NCI-H1092 treated with DMSO at 0.1 percent for 48 hours (cell line): ENCODE measurements at regions not wholly inside any gene's neighbourhood (a gene's known extent, or its start where the extent isn't known, plus 50 kb on each side); places are given as distances from the start of the nearest gene placed in this dataset.
"Not testable (repeated sequence)": the region's sequence is repeated elsewhere in the genome, so short reads cannot be mapped to it uniquely, and the experiment has no call there.

ENCODE experiments used
- DNase-seq: peaks from one replicate; lab custom pipeline; 2025; lab: John Stamatoyannopoulos, UW

DNA sequence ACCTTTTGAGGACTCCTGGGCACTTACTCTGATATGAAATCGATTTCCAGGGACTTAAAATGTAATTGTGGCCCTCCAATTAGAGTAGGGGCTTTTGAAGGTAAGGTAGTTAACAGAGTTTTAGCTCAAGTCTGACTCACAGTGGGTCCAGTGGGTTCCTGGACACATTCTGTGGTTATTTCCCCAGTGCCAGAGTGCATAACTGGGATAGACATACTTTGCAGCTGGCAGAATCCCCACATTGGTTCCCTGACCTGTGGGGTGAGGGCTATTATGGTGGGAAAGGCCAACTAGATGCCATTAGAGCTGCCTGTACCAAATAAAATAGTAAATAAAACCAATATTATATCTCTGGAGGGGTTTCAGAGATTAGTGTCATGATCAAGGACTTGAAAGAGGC is 243.8 kb upstream of the EPHA7 start:
- DNase-seq: no peak

- no peak for DNase-seq
Observed at GRCh38 chr6:93654548-93654947, 235.2 kb upstream of the EPHA7 start.

DNA sequence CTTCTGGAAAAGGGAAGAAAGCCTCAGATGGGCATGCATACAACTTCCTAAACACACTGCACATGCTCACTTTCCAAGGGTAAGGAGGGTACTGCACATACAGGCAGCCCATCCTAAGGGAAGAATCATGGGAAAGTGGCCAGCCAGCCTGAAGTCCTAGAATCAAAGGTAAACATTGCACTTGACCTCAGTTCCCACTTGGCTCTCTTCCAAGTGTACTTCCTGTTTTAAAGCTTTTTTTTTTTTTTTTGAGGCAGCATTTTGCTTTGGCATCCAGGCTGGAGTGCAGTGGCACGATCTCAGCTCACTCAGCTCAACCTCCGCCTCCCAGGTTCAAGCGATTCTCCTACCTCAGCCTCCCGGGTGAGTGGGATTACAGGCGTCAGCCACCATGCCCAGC is 225.3 kb upstream of the EPHA7 start:
- DNase-seq: no peak

GRCh38 chr6:93639126-93639525 is 219.8 kb upstream of the EPHA7 start:
- no peak for DNase-seq

DNA sequence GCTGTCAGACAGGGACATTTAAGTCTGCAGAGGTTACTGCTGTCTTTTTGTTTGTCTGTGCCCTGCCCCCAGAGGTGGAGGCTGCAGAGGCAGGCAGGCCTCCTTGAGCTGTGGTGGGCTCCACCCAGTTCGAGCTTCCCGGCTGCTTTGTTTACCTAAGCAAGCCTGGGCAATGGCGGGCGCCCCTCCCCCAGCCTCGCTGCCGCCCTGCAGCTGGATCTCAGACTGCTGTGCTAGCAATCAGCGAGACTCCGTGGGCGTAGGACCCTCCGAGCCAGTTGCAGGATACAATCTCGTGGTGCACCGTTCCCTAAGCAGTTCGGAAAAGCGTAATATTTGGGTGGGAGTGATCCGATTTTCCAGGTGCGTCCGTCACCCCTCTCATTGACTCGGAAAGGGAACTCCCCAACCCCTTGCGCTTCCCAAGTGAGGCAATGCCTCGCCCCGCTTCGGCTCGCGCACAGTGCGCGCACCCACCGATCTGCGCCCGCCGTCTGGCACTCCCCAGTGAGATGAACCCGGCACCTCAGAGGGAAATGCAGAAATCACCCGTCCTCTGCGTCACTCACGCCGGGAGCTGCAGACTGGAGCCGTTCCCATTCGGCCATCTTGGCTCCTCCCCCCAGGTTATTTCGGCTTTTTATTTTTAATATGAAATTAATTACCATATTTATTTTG is 217.8 kb upstream of the EPHA7 start:
- DNase-seq: not testable (repeated sequence)

GRCh38 chr6:93624408-93624807 is 205.0 kb upstream of the EPHA7 start:
- DNase-seq: peak; percentile 79

DNA sequence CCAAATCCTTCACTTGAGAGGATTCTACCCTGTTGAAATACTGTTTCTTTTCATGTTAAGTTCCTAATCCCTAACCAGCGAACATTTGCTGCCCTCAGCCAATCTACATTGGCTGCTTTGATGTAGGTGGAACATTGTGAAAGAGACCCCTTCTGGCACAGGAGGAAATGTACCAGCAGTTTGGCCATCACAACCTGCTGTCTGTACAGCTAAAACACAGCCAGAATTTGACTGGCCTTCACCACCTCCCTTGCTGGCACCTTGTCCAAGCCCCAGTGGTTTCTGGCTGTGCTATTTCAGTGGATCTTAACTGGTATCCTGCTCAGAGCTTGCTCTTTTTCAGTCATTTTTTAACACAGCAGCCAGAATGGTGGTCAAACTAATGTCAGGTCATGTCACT is 202.1 kb upstream of the EPHA7 start:
- DNase-seq: no peak

GRCh38 chr6:93604951-93605350 is 185.6 kb upstream of the EPHA7 start:
- no peak for DNase-seq

GRCh38 chr6:93592417-93592816 is 173.1 kb upstream of the EPHA7 start:
- DNase-seq: no peak

GRCh38 chr6:93586306-93586705 is 166.9 kb upstream of the EPHA7 start:
- DNase-seq: no peak

- no peak for DNase-seq
Observed at GRCh38 chr6:93584300-93584699, 164.9 kb upstream of the EPHA7 start.

- peak; percentile 60 for DNase-seq
Observed at GRCh38 chr6:93581371-93581770, 162.0 kb upstream of the EPHA7 start.

- DNase-seq: no peak
Observed at GRCh38 chr6:93580446-93580845, 161.1 kb upstream of the EPHA7 start.

GRCh38 chr6:93575495-93576267 is 156.3 kb upstream of the EPHA7 start:
- peak; percentile 29 for DNase-seq

GRCh38 chr6:93574299-93574698 is 154.9 kb upstream of the EPHA7 start:
- DNase-seq: no peak

- DNase-seq: no peak
Observed at GRCh38 chr6:93571346-93571745, 152.0 kb upstream of the EPHA7 start.

- DNase-seq: no peak
Observed at GRCh38 chr6:93568169-93568568, 148.8 kb upstream of the EPHA7 start.

DNA sequence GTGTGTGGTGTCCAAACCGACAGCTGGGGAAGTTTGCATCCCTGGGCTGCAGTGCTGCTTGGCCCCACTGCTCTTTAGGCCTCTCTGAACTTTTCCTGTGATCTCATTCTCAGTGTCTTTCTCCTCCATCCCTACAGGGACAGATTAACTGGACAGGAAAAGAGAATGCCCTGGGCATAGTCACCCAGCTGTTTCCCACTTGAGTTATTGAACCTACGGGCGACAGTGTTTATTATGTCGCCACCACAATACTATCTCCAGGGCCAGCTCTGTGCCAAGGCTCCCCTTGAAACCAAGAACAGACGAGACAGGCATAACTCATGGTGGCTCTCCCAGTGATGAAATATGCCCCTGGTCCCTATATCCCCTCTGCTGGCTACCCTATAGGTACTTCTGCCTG is 147.8 kb upstream of the EPHA7 start:
- no peak for DNase-seq

DNA sequence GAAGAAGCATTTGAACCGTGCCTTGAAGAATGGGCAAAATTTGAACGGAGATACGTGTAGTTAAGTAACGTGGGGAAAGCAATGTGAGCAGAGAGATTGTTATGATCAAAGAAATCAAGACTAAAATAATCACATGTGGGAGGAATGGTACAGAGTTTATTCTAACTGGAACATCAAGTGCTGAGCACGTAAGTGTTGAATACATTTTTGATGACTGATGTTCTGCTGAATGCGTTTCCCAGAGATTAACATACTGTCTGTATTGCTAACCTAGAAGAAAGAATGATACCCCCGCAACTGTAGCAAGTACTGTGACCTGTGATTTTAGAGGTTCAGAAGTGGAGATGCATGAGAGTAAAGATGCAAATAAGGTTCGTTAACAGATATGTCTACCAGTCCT is 146.9 kb upstream of the EPHA7 start:
- no peak for DNase-seq

DNA sequence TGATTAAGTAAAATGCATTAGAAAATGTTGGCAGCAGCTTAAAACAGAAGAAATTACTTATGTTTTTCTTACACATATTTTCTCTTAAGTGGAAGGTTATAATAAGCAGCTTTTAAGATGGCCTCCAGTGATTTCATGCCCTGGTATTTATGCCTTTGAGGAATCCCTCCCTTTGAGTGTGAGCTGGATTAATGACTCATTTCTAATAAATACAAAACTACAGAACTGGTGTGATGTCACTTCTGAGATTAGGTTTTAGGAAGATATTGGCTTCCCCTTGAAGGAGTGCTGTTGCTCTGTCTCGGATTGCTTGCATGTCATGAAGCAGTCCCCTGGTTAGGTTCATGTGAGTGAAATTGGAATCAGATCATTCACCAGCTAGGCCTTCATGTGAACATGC is 143.2 kb upstream of the EPHA7 start:
- no peak for DNase-seq

GRCh38 chr6:93555292-93555691 is 135.9 kb upstream of the EPHA7 start:
- DNase-seq: no peak

DNA sequence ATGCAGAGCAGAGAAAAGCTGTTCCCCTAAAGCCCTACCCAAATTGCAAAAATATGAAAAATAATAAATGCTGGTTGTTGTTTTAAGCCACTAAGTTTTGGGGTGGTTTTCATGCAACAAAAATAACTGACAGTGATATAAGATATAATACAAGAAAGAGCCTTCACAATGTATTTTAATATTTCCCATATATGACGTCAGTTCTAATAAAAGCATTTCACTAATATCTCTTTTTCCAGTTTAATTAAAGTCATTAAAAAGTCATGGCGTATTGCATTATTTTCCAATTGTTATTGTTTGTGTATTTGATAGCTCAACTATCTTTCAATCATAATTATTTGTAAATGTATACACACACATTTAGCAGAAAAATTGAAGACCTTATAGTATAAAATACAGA is 134.7 kb upstream of the EPHA7 start:
- DNase-seq: no peak

DNA sequence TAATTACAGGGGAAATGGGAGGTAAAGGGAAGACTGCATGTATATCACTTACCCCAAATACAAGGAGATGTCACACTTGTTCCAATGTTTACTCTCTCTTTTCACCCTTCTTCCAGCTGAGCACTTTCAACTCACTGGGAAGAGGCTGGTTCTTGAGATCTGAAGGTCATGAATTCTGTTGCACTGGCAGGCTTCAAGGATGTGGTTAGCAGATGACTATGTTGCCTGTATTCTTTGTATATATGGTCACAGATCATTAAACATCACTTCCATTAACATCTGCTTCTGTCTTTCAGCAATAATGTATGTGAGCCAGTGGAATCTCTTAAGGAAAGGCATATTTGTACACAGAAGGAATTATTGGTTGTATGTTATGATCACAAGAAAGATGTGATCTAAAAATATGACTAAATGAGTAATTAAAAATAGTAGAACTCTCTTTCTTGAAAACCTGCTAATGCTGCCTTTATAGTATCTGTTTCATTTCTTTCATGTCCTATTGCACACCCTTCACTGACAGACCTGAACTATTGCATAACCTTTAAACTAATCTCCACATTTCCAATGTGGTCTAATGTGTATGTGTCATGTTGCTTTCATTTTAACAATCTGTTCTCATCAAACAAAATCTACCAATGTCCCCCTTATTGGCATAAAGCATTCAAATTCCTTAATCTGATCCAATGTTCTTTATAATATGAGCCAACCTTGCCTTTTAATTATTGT is 131.4 kb upstream of the EPHA7 start:
- no peak for DNase-seq
